Stimulated activated CD4-positive, alpha-beta T cell treated with anti-CD3 and anti-CD28 coated beads, Interleukin-4, amount 100 ng/mL, for 1 hour (primary cell): ENCODE measurements at regions not wholly inside any gene's neighbourhood (a gene's known extent, or its start where the extent isn't known, plus 50 kb on each side); places are given as distances from the start of the nearest gene placed in this dataset.
"Not testable (repeated sequence)": the region's sequence is repeated elsewhere in the genome, so short reads cannot be mapped to it uniquely, and the experiment has no call there.

Experiments
- DNase-seq: peaks from one replicate; pipeline ENCODE4 v3.0.0-alpha.2; 2020

DNA sequence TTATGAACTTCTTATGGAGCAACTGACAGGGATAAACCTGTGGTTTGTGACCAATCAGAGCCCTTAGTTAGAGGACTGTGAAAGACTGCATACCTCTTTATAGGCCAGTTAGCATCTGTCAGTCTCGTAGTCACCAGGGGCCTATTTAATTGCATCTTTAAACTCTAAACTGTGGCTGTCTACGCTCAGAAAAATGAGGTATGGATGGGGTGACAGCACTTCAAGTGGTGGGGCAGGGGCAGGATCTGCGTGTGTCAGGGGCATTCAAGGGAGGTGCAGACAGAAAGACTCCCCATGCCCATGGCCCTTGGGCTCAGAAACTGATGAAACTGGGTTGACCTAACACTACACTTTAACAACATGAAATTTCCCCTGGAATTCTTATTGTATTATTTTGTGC, 132.6 kb upstream of the TBCA start:
- no peak for DNase-seq

DNA sequence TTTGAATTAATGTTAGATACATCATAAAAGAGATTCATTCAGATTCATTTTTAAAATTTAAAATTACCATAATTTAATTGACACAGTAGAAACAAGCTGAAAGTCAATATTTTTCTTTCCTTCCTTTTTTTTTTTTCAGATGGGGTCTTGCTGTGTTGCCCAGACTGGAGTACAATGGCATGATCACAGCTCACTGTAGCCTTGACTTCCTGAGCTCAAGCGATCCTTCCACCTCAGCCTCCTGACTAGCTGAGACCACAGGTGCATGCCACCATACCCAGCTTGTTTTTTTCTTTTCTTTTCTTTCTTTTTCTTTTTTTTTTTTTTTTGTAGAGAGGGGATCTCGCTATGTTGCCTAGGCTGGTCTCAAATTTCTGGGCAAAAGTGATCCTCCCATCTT, 131.6 kb upstream of the TBCA start:
- no peak for DNase-seq

DNA sequence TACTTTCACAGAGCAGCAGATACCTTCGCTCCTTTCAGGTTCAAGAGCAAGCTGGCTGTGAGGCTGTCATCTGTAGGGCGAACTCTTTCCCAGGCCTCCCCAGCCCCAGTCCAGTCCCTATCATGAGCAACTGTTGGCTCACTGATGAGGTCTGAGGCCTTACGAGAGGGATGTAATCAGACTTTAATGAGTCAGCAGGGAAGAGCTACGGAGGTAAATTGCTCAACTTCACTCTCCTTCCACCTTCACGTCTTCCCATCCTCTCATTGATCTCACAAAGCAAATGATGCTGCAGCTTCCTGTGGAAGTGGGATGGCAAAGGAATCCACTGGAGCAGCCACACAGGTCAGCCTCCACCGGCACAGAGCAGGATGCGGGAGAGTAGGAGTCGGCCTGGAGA, 130.7 kb upstream of the TBCA start:
- no peak for DNase-seq

- DNase-seq = no peak
Observed at GRCh38 chr5:77904362-77904761, 128.2 kb upstream of the TBCA start.

GRCh38 chr5:77900691-77901090, 124.6 kb upstream of the TBCA start:
- DNase-seq = no peak

GRCh38 chr5:77898385-77898784, 122.2 kb upstream of the TBCA start:
- no peak for DNase-seq

GRCh38 chr5:77896338-77896737, 120.2 kb upstream of the TBCA start:
- no peak for DNase-seq

GRCh38 chr5:77894103-77894502, 118.0 kb upstream of the TBCA start:
- not testable (repeated sequence) for DNase-seq

DNA sequence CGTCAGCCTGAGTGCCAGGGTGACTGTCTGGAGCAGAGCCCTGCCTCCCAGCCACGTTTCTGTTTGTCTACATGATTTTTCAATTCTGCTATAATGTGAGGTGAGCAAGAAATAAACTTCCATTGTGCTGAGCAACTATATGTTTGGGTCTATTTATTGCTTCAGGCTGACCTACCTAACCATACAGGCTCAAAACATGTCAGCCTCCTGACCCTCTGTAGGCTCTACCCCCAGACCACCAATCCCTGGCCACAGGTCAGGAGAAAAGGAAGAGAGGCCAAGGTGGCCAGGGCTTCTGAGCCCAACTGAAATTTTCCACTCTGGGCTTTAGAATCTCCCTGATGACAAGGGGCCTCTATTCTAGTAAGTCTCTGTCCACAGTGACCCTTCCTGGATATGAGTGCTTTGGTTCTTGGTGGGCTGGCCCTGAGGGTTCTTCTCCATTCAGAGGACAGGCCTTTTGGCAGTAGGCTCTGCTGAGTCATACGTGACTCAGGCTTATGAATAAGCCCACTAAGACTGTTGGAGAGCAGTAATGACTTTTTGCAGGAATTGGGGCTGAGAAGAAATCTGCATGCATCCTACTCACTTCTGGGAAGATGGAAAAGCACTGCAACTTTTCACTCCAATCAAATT, 117.2 kb upstream of the TBCA start:
- no peak for DNase-seq

GRCh38 chr5:77892061-77893010, 116.2 kb upstream of the TBCA start:
- no peak for DNase-seq

DNA sequence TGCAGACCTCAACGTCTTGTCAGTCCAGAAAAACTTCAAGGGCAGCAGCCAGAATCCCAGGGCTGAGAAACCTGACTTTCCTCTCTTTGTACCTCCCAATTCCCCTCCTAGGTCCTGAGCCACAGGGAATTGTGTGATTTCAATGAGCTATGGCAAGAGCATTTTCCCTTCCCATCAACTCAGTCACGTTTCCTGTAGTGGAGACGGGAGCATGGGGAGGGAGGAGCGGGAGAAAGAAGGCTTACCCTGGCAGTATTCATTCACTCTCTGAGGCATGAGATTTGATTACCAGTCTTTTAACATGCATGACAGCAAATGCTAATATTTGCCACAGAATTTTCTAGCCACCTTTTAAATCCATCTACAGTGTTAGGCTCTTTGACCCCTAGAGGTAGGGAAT, 109.4 kb upstream of the TBCA start:
- DNase-seq = no peak

DNA sequence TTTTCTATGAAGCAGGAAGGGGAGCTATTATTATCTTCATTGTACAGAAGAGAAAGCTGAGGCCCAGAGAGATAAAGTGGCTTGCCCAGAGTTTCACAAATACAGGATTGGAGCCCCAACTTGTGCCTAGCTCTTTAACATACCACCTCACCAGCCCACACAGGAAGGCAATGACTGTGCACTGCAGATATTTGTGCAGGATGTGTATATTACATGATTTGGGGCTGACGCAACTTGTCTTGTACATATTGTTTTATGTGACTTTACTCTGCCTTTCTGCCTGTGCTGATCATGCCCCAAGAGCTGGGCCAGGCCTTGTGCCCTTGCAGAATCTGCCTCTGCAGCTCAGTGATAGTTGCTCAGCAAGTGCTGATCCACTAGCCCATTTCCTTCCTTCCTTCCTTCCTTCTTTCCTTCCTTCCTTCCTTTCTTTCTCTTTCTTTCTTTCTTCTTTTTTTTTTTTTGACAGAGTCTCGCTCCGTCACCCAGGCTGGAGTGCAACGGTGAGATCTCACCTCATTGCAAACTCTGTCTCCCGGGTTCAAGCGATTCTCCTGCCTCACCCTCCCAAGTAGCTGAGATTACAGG, 106.6 kb upstream of the TBCA start:
- DNase-seq = no peak

DNA sequence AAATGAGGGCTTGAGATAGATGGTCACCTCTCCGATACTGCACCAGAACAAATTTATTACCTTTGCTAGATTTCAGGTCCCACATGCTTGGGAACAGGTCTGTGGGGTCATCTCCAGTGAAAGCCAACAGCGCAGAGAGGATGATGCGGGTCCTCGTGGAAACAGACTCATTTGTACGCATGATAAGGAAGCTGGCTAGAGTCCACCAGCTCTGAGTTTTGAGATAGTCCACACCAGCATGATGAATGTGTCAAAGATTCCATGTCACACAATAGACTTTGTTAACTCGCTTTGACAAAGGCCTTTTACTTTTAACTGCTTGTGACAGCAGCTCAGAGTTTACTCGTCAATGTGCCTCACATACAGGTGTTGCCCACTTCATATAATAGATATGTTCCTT, 105.4 kb upstream of the TBCA start:
- no peak for DNase-seq

DNA sequence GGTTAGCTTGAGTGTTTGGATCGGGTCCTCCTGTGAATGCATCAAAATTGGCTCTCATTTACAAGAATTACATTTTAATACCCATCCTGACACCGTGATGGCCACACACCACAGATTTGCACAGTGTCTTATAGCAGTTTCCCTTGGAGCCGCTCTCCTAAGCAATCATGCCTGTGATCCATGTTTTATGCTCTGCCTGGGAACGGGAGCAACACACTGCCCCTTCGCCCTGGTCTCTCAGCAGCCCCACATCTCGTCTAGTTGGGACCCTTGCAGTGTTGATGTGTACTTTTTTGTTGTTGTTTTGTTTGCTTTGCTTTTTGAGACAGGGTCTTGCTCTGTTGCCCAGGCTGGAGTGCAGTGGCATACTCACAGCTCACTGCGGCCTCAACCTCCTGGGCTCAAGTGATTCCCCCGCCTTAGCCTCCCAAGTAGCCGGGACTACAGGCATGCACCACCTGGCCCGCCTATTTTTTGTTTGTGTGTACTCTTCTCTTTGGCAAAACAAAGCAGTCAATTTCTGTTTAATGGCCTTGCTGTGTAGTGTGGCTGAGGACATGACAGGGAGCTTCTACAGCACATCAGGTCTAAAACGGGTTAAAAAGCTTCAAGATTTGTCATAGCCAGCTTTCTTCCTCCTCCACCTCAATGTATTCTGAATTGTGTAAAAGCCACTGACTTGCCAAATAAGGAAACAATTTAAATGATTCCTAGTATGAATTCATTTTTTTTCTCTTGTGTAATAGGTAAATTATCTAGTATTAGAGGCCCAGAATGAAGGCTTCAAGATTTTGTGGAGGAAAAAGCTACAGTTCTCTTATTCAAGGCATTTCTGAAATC, 101.6 kb upstream of the TBCA start:
- DNase-seq = no peak

- DNase-seq = no peak
Observed at GRCh38 chr5:77876862-77877502, 100.8 kb upstream of the TBCA start.

DNA sequence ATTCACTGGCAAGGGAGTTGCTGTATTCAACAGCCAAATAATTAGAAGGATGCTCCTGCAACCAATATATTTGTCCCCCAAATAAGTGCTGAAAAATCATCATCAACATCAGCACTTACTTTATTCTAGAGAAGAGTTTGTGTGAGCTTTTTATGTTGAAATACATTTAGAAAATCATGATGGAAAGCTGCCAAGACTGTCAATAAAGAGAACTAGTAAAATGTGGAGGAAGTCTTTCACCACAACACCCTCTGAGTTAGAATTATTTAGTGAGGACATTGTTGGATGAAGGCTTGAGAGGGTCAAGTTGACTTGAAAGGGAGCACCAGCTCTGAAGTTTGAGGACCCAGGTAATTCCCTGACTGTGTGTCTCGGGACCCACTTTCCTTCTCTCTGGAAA, 100.2 kb upstream of the TBCA start:
- no peak for DNase-seq

- DNase-seq = no peak
Observed at GRCh38 chr5:77874691-77875090, 98.6 kb upstream of the TBCA start.

DNA sequence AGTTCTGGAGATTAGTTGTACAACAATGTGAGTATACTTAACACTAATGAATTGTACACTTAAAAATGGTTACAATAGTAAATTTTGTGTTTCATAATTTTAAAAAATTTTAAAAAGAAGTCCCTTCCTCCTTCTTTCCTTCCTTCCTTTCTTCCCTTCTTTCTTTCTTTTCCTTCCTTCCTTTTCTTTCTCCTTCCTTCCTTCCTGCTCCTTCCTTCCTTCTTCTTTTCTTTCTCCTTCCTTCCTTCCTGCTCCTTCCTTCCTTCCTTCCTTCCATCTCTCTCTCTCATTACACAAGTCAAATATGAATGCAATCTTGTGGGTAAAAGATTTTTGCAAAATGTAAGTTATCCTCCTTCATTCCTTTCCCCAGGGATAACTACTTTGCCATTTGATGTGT, 97.1 kb upstream of the TBCA start:
- no peak for DNase-seq

DNA sequence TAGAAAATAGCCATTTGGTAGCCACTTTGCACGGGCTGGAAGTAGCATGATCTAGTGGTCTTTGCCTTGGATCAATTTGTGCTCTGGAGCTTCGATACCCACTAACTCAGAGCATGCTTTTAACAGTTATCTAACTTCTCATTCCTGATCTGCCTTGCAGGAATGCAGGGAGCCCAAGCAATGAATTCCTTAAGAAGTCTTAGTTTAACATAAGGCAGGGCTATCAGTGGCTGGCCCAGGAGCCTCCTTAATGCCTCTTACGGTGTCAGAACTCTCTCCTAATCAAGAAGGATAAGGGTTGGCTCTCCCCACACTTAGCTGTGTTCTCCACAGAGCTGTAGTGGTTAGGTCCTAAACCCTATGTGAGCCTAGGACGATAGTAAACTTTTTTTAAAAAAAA, 95.8 kb upstream of the TBCA start:
- DNase-seq = no peak

- no peak for DNase-seq
Observed at GRCh38 chr5:77871016-77871415, 94.9 kb upstream of the TBCA start.

GRCh38 chr5:77869116-77869798, 93.1 kb upstream of the TBCA start:
- DNase-seq = no peak

DNA sequence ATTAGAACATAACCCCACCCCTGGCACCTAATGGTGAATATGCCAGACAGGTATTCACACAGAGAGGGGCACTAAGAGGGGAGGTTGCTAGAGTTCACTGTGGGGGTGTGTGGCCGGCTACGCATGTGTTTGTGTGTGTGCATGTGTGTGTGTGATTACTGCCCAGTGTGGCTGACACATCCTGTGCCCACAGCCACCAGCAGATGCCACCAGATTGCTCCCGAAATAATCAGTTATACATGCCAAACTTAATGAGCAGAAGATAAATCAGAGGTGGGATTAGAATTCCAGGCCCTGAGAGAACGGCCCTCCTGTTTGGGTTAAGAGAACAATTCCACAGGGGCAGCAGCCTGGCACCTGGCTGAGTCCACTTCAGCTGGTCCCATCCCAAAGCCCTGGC, 91.8 kb upstream of the TBCA start:
- DNase-seq = no peak
